HG02870 (cell line): ENCODE measurements at regions not wholly inside any gene's neighbourhood (a gene's known extent, or its start where the extent isn't known, plus 50 kb on each side); places are given as distances from the start of the nearest gene placed in this dataset.
"Not testable (repeated sequence)": the region's sequence is repeated elsewhere in the genome, so short reads cannot be mapped to it uniquely, and the experiment has no call there.

Source experiments
- ATAC-seq: cut with Tn5 transposase; IDR thresholded peaks from one replicate; pipeline ENCODE4 v1.9.1; 2021; ENCODE audit warnings: mild to moderate bottlenecking, moderate library complexity; ENCODE audit not compliant: unreplicated experiment

GRCh38 chr13:109408591-109409382 lies 377.6 kb downstream of the IRS2 start:
- no peak for ATAC-seq

- ATAC-seq: no peak
Observed at GRCh38 chr13:109406376-109406992, 379.9 kb downstream of the IRS2 start.

- ATAC-seq: no peak
Observed at GRCh38 chr13:109403012-109403421, 383.4 kb downstream of the IRS2 start.

GRCh38 chr13:109401891-109402290 lies 384.5 kb downstream of the IRS2 start:
- no peak for ATAC-seq

- ATAC-seq: no peak
Observed at GRCh38 chr13:109401307-109401706, 385.1 kb downstream of the IRS2 start.

- ATAC-seq: no peak
Observed at GRCh38 chr13:109400624-109401257, 385.6 kb downstream of the IRS2 start.

- ATAC-seq: no peak
Observed at GRCh38 chr13:109400209-109400608, 386.2 kb downstream of the IRS2 start.

GRCh38 chr13:109398071-109398470 lies 388.3 kb downstream of the IRS2 start:
- ATAC-seq: not testable (repeated sequence)

- ATAC-seq: no peak
Observed at GRCh38 chr13:109397285-109397684, 389.1 kb downstream of the IRS2 start.

GRCh38 chr13:109396266-109396665 lies 390.1 kb downstream of the IRS2 start:
- no peak for ATAC-seq

GRCh38 chr13:109395014-109395413 lies 391.4 kb downstream of the IRS2 start:
- no peak for ATAC-seq

- no peak for ATAC-seq
Observed at GRCh38 chr13:109394311-109394988, 391.9 kb downstream of the IRS2 start.

- ATAC-seq: no peak
Observed at GRCh38 chr13:109393045-109393444, 393.3 kb downstream of the IRS2 start.

- ATAC-seq: no peak
Observed at GRCh38 chr13:109390391-109390790, 396.0 kb downstream of the IRS2 start.

GRCh38 chr13:109389892-109390345 lies 396.5 kb downstream of the IRS2 start:
- no peak for ATAC-seq

GRCh38 chr13:109389456-109389855 lies 396.9 kb downstream of the IRS2 start:
- no peak for ATAC-seq

GRCh38 chr13:109387471-109387870 lies 398.9 kb downstream of the IRS2 start:
- no peak for ATAC-seq

- no peak for ATAC-seq
Observed at GRCh38 chr13:109385242-109385560, 401.2 kb downstream of the IRS2 start.

- ATAC-seq: no peak
Observed at GRCh38 chr13:109384491-109385241, 401.7 kb downstream of the IRS2 start.

- no peak for ATAC-seq
Observed at GRCh38 chr13:109383683-109384082, 402.7 kb downstream of the IRS2 start.
